ENCODE measurements at regions not wholly inside any gene's neighbourhood (a gene's known extent, or its start where the extent isn't known, plus 50 kb on each side); places are given as distances from the start of the nearest gene placed in this dataset.
"Not testable (repeated sequence)": the region's sequence is repeated elsewhere in the genome, so short reads cannot be mapped to it uniquely, and the experiment has no call there.

GRCh38 chrX:69428216-69428615, 75.9 kb upstream of the NALF2 start:
- Histone ChIP-seq H3K27me3 (ENCODE audit: control insufficient read depth in 1 of 2, insufficient read depth in 2 of 2, low read length in 2 of 2) (no peaks in the 10 kb centered on the region), H3K9me3 (ENCODE audit: control insufficient read depth in 1 of 2, insufficient read depth in 1 of 2, low read length in 2 of 2) (no peaks in the 10 kb centered on the region), H3K4me3 (ENCODE audit: low read length) (no peak overlapping the region), H3K4me1 (ENCODE audit: insufficient read depth, low read length) (no peaks in the 10 kb centered on the region), H3K36me3 (ENCODE audit: insufficient read depth, low read length) (no peaks in the 10 kb centered on the region), H3K27ac (ENCODE audit: low read depth in 1 of 2, low read length in 2 of 2) (no peak overlapping the region)
- ChIA-PET POLR2A (no interaction called here), CTCF (no interaction called here)
- TF ChIP-seq CTCF (IDR thresholded peaks at IDR 0.05), result no peak
- Mint-ChIP-seq H3K4me1 (ENCODE audit: low read depth) (no peaks in the 10 kb centered on the region), H3K27me3 (peaks cover 8% of the 10 kb centered on the region), H3K4me3 (no peak overlapping the region), H3K36me3 (ENCODE audit: low read depth) (no peaks in the 10 kb centered on the region), H3K9me3 (no peaks in the 10 kb centered on the region), H3K27ac (no peak overlapping the region)
- ATAC-seq (ENCODE audit: poor library complexity) (no peak), DNase-seq (no peak)
- intact Hi-C loops (cut with DNase I, micrococcal nuclease), result no loop called here

- CTCF ChIA-PET, result no interaction called here
- Histone ChIP-seq H3K27ac (ENCODE audit: low read depth in 1 of 2, low read length in 2 of 2) (no peak overlapping the region), H3K9me3 (ENCODE audit: control insufficient read depth in 1 of 2, insufficient read depth in 1 of 2, low read length in 2 of 2) (peaks cover 0 to 7% of the 10 kb centered on the region in 2 experiments), H3K36me3 (ENCODE audit: insufficient read depth, low read length) (no peaks in the 10 kb centered on the region), H3K4me1 (ENCODE audit: insufficient read depth, low read length) (no peaks in the 10 kb centered on the region), H3K4me3 (ENCODE audit: low read length) (no peak overlapping the region), H3K27me3 (ENCODE audit: control insufficient read depth in 1 of 2, insufficient read depth in 2 of 2, low read length in 2 of 2) (no peaks in the 10 kb centered on the region)
- ATAC-seq (ENCODE audit: poor library complexity), result no peak
- H3K27ac Mint-ChIP-seq, result no peak overlapping the region
- no peaks in the 10 kb centered on the region for H3K4me1 Mint-ChIP-seq (ENCODE audit: low read depth)
- POLR2A ChIA-PET, result no interaction called here
- no peak overlapping the region for H3K4me3 Mint-ChIP-seq
- no peak for DNase-seq
- H3K36me3 Mint-ChIP-seq (ENCODE audit: low read depth), result no peaks in the 10 kb centered on the region
- no peak for TF ChIP-seq CTCF (IDR thresholded peaks at IDR 0.05)
- H3K9me3 Mint-ChIP-seq, result no peaks in the 10 kb centered on the region
- intact Hi-C loops (cut with DNase I, micrococcal nuclease), result no loop called here
- H3K27me3 Mint-ChIP-seq, result peaks cover 7% of the 10 kb centered on the region
Measured at GRCh38 chrX:69424910-69425309, 79.2 kb upstream of the NALF2 start.

GRCh38 chrX:69424161-69424560, 80.0 kb upstream of the NALF2 start:
- Mint-ChIP-seq H3K27ac (no peak overlapping the region), H3K4me3 (no peak overlapping the region), H3K36me3 (ENCODE audit: low read depth) (no peaks in the 10 kb centered on the region), H3K27me3 (no peaks in the 10 kb centered on the region), H3K4me1 (ENCODE audit: low read depth) (no peaks in the 10 kb centered on the region), H3K9me3 (no peaks in the 10 kb centered on the region)
- Histone ChIP-seq H3K36me3 (ENCODE audit: insufficient read depth, low read length) (no peaks in the 10 kb centered on the region), H3K4me1 (ENCODE audit: insufficient read depth, low read length) (no peaks in the 10 kb centered on the region), H3K4me3 (ENCODE audit: low read length) (no peak overlapping the region), H3K27ac (ENCODE audit: low read depth in 1 of 2, low read length in 2 of 2) (no peak overlapping the region), H3K9me3 (ENCODE audit: control insufficient read depth in 1 of 2, insufficient read depth in 1 of 2, low read length in 2 of 2) (peaks cover 0 to 7% of the 10 kb centered on the region in 2 experiments), H3K27me3 (ENCODE audit: control insufficient read depth in 1 of 2, insufficient read depth in 2 of 2, low read length in 2 of 2) (no peaks in the 10 kb centered on the region)
- CTCF ChIA-PET, result no interaction called here
- POLR2A ChIA-PET, result no interaction called here
- DNase-seq (no peak), ATAC-seq (ENCODE audit: poor library complexity) (no peak)
- intact Hi-C loops (cut with DNase I, micrococcal nuclease), result no loop called here
- no peak for TF ChIP-seq CTCF (IDR thresholded peaks at IDR 0.05)

- H3K4me1 ChIP-seq (ENCODE audit: insufficient read depth, low read length); intact Hi-C loops (cut with DNase I, micrococcal nuclease); H3K9me3 Mint-ChIP-seq; H3K36me3 ChIP-seq (ENCODE audit: insufficient read depth, low read length); H3K27me3 ChIP-seq (ENCODE audit: control insufficient read depth in 1 of 2, insufficient read depth in 2 of 2, low read length in 2 of 2); DNase-seq; POLR2A ChIA-PET; H3K27me3 Mint-ChIP-seq; H3K27ac Mint-ChIP-seq; H3K9me3 ChIP-seq (ENCODE audit: control insufficient read depth in 1 of 2, insufficient read depth in 1 of 2, low read length in 2 of 2); ATAC-seq (ENCODE audit: poor library complexity); H3K27ac ChIP-seq (ENCODE audit: low read depth in 1 of 2, low read length in 2 of 2); H3K4me3 ChIP-seq (ENCODE audit: low read length); H3K36me3 Mint-ChIP-seq (ENCODE audit: low read depth); H3K4me1 Mint-ChIP-seq (ENCODE audit: low read depth); CTCF ChIA-PET; H3K4me3 Mint-ChIP-seq: not testable (repeated sequence)
Measured at GRCh38 chrX:69422208-69422607, 81.9 kb upstream of the NALF2 start.
